ENCODE measurements at regions not wholly inside any gene's neighbourhood (a gene's known extent, or its start where the extent isn't known, plus 50 kb on each side); places are given as distances from the start of the nearest gene placed in this dataset.

DNA sequence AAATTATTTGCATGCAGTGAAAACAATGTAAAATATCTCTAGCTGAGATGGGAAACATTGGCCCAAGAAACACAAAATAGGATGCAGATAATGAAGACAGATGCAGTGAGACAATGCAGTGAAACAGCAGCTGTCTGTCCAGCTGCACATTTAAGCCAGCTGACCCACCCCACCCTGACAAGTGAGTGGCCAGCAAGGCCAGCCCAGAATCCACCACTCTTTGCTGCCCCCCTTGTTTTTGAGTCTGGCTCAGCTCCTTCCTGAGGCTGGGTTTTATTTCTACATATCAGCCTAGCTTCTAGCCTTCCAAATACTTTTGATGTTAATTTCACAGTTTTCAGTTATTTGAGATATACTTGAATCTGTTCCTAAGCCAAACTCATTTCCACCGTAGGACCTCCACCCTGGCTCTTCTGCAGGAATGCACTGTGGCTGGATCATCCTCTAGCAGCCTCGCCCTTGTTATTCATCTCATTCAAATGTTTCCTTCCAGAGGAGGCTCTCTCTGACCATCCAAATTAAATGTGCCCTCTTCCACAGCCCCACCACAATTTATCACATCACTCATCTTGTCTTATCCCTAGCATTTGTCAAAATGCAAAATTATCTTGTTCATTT is 154.1 kb upstream of the POU2AF2 start:
- DNase-seq: no peak

DNA sequence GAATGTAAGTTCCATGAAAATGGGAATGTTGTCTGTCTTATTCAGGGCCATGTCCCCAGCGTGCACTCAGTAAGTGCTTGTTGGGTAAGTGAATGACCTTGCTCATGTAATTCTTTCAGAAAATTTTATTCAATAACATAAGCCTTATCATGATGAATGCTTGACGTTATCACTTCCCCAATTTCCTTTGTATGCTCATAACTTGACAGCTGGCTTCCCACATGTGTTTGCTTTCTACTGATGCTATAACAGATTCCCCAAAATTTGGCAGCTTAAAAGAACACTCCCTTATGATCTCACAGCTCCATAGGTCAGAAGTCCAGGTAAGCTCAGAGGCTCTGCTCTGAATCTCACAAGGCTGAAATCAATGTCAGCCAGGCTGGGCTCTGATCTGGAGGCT is 155.8 kb upstream of the POU2AF2 start:
- DNase-seq: no peak

DNA sequence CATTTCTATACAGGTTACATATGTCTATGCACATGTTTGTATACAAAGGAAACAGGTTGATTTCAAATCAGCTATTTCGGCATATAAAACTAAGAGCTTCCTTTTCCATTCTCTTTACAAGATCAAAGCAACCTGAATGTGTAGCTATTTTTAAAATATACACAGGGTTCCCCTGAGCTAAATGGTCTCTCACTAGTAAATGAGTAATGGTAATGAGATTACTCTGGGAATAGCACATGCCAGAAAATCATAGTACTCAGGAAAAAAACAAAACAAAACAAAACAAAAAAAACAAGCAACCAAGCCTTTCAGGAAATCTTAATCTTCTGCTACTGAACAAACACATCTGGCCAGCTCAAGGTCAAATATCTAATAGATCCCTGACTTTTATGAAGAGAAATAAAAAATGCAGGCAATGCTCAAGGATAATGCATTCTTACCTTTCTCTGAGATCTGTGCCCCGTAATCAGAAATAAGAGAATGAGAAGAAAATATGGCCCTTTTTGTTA is 156.6 kb upstream of the POU2AF2 start:
- DNase-seq: no peak

DNA sequence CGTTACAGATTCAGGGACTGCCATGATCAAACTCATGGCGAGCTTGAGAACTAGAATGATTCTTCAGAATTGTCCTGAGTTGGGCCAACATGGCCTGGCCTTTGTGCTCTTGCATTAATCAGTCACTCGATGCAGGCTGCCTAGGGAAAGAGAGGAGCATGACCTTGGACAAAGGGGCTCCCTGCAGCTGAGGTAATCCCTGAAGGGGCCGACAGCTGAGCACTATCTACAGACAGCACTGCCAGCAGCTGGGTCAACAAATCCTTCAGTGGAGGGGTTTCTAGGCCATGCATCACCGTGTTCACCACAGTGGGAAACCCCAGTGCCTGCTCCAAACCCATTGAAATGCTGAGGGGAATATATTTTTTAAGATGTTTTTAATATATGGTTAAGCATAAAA is 159.5 kb upstream of the POU2AF2 start:
- no peak for DNase-seq

DNA sequence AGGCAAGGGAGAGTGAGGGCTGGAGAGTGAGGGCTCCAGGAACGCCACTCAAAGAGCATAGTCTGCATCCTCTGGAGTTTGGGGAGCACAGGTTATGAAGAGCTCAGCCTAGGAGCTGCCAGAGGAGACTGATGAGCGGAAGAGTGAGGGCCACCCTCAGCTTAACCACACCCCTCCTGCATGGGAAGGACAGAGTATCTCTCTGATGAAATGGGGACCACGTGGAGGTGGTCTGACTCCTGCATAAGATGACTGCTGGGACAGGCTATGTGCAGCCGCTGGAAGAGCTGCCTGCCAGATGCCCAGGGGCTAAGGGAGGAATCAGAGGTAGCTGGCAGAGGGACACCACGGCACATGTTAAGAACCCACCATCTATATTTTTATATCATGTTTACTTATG is 162.9 kb upstream of the POU2AF2 start:
- no peak for DNase-seq

DNA sequence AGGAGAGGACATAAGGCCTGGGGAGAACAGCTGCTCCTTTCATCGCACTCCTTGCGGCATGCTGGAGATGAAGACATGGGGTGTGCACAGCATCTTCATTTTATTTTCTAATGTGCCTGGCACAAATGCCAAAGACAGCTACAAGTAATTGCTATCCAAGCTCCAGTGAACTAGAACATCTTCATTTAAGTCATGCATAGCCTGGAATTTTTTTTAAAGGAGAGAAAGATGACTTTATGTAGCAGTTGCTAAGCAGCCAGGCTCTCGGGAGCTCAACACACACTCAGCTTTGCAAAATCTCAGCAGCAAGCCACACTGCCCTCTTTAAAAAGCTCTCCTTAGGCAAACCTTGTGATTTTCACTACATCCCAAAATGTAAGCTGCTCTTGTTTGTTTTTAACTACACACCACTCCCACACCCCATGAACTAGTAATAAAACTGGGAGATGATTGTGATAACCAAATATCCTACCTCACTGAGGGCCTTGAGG is 164.5 kb upstream of the POU2AF2 start:
- DNase-seq: no peak

DNA sequence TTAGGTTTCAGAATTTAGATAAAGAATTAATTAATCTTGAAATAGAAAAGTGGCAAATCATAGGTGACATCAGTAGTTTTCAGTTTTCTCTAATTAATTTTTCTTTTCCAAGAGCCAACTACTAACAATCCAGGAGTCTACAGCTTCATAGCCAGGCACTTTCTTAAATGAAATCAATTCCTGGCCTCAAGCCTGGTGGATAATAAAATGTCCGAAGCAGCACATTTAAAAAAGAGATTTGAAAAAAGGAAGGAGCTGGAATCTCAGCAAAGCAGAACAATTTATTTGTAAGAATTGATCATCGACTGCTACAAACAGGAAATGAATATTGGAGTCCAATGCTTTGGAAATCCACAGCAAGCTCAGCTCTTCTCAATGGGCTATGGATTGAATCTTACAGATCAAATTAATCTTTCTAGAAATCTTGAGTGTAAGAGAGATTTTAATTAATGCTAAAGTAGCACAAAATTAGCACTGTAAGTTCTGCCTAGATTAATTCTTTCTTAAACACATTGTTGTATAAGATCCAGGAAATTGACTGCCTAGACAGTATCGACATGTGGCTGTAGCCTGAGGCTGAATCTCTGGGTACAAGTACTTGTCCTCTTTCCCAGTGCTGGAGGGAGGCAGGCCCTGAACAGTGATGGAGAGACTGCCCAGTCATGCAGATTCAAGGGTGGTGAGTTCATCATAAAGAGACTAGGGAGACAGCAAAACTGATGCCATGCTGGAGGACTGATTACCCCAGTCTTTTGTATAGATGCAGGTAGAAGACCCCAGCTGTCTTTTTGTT is 167.8 kb upstream of the POU2AF2 start:
- DNase-seq: no peak

DNA sequence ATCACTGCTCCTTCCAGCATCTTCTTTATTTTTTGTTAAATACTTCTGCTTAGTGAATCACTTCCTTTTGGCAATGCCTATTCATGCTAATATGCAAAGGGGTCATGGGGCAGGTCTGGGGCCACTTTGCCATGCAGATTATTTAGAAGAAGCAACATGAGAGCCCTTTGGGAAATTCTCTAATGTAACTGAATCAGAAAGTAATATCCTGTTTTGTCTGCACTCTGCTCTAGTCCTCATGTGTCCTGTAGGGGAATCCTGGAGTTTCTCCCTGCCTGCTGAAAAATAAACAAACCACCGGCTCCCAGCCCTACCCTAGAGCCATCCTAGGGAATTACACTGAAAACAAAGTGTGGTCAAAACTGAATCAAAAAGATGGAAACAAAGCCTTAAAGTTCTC is 176.5 kb upstream of the POU2AF2 start:
- DNase-seq: no peak

DNA sequence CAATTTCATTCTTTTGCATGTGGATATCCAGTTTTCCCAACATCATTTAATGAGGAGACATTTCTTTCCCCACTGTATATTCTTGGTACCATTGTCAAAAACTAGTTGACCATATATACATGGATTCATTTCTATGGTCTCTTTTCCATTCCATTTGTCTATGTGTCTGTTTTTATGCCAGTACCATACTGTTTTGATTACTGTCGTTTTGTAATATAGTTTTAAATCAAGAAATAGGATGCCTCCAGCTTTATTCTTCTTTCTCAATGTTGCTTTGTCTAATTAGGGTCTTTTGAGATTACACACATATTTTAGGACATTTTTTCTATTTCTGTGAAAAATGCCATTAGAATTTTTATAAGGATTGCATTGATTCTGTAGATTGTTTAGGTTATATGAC is 177.5 kb upstream of the POU2AF2 start:
- no peak for DNase-seq

DNA sequence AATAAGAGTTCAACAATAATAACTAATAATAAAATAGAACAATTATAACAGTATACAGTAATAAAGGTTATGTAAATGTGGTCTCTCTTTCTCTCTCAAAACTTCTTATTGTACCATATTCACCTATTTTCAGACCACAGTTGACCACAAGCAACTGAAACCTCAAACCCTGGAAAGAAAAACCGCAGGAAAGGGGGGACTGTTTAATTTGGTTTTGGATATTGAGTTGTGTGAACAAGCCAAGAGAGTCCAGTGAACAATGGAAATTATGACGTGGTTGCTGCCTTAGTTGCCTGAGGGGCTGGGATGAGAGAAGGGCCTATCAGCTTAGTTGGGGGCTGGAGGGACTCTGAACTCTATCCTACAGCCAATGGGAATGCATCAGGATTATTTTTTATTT is 178.7 kb upstream of the POU2AF2 start:
- no peak for DNase-seq

DNA sequence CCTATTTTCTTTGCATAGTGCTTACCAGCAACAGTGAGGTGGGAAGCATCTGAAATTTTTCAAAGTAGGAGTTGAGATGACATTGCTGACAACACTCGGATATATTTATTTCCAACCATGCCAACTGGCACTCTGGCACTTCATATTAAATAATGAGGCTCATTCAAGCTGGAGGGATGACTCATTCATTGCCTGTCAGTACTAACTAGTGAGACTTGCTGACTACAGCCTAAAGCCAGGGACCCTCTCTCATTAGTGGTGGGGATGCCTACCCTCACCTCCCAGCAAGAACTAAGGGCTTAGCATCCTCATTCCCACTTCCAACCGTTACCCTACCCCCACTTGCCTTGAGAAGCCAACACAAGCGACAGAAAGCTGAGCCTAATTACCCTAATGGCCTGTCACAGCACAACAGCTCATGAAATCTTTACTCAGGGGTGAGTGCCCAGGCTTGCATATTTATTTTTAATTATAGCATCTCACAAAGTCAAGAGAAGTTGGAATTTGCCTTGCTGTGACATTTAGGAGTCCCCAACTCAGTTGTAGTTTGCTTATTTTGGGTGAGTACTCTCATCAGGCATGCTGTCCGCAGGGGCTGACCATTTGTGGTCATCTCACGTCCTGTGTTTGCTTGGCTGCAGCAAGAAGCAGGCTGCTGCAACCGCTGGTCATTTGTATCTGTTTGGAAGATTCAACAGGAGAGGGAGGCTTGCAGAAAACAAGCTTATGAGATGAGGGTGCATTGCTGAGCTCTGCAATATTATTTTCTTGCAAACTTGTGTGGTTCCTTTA is 181.6 kb upstream of the POU2AF2 start:
- DNase-seq: no peak

DNA sequence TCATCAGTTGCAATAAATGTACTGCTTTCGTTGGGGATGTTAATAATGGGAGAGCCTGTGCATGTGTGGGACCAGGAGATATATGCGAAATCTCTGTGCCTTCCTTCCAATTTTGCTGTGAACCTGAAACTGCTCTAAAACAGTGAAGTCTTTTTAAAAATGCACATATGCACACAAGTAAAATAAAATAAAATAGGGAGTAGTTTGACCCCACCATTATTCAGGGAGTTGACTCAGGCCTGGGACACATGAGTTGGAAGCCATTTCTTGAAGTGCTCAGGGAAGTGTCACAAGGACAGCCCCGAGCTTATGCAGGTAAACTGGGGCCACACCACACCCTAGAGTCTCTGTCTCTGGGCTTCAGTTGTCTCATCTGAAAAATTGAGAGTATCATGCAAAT is 183.1 kb upstream of the POU2AF2 start:
- no peak for DNase-seq

DNA sequence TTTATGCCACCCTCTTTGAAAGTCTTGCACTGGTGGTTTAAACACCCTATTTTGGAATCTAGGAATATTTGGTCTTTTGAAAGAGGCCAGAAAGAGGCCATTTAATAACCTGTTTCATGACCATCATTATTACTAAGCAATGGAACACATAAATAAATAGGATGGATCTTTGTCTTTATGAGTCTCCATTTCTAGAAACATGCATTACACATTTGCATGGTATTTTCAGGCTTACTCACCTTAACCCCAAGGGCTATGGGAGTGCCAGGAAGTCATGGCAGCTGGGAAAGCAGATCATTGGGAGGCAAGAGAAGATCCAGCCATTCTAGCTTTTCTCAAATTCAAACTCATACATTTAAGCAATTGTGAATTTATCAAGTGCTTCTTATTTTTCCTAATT is 185.8 kb upstream of the POU2AF2 start:
- no peak for DNase-seq

DNA sequence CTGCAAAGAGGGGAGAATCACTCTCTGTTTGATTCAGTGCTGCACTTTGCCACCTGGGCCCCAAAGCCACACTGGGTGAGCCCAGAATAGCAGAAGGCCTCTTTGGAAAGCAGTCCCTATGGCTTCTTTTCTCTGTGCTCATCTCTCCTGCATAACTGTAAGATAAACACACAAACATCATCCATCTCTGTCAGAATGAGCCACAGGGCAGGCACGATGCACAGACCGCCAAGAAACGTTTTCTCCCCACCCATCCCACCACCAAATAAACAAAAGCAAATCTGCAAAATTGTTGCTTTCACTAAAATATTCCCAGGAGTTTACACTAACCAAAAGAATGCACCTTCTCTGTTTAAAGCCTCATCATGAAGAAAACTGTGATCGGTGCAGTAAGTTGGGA is 196.4 kb upstream of the POU2AF2 start:
- no peak for DNase-seq

DNA sequence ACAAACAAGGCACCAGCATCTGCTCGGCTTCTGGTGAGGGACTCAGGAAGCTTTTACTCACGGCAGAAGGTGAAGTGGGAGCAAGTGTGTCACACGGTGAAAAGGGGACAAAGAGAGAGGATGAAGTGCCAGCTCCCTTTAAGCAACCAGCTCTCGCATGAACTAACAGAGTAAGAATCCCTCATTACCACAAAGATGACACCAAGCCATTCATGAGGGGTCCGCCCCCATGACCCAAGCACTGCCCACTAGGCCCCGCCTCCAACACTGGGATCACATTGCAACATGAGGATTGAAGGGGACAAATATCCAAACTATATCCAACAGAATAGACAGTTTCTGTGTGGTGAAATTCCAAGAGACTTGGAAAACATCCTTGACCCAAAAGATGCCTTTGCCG is 198.2 kb upstream of the POU2AF2 start:
- DNase-seq: no peak

DNA sequence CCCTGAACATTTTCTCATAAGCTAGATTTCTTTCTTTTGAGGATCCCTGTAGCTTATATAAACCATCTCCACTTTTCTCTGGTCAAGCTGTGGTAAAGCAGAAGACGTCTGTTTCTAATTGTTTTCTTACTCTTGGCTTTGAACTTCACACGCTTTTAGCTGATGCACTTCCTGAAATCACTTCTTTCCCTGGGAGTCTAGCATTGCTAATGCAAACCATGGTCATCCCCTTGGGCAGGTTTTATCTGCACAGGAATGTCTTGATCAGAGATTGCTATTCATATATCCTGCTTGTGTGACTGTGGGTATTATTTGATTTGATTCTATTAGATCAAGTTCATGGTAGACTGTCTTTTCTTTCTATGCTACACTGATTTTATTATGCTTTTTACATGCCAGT is 199.2 kb upstream of the POU2AF2 start:
- DNase-seq: no peak

DNA sequence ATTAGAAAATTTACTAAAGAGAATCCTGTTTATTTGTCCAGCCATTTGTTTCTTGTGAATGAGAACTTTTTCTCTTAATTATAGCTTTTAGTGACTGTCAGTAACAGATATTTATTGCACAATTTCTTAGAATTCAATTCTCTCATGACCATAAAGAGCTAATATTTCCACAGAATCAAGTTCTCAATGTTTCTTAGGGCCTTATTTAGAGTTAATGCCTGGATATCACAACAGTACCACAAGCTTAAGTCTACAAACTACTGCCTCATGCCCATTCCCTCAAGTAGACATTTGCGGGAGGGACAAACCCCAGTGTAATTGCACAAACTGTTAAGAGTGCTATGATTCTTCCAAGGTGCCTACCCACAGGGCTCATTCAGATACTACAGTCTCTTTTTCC is 199.7 kb upstream of the POU2AF2 start:
- DNase-seq: no peak

DNA sequence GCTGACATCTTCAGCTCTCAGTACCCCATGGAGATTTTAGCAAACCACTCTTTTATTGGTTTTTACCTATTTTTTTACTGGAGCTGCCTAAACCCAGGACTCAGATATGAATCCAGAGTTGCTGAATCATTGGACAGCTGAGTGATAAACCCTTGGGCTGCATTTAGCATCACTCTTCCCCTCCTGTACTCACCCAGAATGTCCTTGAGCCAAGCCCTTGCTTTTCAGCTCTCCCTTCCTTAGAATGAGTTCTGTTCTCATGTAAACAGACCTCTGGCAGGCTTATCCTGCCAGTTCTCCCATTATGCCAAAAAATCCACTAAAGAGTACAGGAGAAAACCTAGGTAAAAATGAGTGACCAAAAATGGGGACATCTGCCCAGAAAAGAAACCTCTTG is 200.1 kb upstream of the POU2AF2 start:
- no peak for DNase-seq

DNA sequence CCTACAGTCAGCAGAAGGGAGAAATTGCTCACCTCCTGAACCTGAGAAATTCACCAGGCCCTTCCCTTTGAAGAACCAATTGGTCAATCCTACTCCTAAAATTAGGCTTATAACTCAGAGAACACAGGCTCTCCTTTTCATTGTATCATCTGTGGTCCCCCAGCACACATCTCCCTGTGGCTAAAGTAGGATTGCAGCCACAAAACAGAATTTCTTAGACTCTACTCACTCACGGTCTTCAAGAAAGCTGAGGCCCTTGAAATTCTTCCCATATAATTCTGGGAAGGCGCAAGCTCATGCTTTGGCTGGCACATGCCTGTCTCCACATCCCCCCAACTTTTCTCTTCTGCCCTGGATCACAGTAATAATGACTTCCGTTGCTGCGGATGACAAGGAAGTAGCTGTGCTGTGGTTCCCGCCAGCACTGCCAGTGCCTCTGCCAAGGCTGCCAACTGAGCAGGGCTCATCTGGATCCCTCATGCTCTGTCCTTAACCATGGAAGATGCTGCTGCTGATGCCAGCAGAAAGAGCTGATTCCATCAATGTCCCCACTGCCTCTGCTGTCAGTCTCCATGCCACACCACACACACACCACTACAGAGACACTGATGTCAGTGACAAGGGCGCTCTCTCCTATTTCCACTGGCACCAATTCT is 200.6 kb upstream of the POU2AF2 start:
- DNase-seq: no peak

DNA sequence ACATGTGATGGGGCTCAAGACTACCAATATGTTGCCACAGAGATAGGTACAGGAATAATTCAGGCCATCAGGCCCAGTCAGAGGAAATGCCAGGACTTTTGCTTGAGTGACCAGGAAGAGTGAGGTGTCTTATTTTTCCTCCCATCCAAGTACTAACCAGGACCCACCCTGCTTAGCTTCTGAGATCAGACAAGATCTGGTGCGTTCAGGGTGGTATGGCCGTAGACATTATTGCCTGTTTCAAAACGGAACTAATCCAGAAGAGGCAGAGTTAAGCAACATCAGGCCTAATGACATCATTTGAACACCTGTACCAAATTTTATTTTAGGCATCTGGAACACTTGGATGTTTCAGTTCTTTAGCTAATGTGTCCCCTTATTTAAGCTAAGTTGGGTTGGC is 205.5 kb upstream of the POU2AF2 start:
- no peak for DNase-seq

DNA sequence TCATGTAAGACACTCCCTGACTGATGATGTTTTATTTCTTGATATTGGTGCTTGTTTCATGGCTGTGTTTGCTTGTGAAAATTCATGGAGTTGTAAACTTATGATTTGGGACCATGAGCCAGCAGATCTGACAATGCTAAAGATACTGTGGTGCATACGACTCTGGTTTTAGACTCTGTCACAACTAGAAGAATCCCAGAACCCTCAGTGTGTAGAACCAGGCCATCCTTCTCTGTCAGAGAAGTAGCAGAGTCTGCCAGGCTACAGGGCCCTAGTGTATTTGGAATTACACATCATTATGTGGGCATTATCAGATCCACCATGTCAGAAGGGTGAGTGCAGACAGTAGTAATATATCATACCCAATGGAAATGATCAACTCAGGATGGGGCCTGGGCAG is 209.8 kb upstream of the POU2AF2 start:
- DNase-seq: no peak

DNA sequence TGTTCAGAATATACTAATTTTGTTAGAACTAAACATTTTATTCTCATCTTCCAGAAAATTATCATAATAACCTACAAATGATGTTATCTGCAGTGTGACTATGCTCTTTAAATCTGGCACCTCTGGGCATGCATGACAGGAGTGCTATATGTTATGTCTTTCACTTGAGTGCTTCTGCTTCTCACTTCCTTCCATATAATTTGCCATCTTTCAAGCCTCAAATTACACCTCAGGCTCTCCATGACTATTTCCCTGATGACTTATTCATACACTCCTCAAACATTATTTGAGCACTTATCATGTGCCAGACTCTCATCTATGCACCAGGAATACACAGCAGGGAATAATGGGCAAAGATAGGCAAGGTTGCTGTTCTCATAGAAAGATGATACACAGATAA is 219.3 kb upstream of the POU2AF2 start:
- DNase-seq: no peak

DNA sequence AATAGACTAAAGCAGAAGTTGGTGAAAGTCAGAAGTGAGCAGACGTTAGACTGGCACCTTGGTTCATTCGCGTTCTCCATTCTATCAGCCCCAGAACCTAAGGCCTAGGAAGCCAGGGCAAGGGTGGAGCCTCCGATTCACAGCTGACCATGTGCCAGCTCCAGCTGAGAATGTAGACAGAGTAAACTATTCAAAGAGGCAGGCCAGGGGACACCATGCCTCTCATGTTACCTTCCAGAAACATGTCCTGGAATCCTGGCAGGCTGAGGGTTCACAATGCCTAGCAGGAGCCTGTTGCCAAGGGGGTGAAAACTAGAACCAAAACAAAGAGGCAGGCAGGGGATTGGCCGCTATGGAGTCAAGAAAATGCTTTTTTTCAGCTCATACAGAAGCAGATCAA is 224.4 kb upstream of the POU2AF2 start:
- no peak for DNase-seq

All from cerebellar nuclear complex (tissue), 1 donor.